GM12878 (cell line): ENCODE measurements at regions not wholly inside any gene's neighbourhood (a gene's known extent, or its start where the extent isn't known, plus 50 kb on each side); places are given as distances from the start of the nearest gene placed in this dataset.

Source experiments
- ASH2L ChIP-seq: fragments of 300-600, 200-600 bp; sonication (generic); IDR thresholded peaks from 2 replicates; pipeline ENCODE4 v1.6.1; 2017; ENCODE audit warnings: low read depth, mild to moderate bottlenecking, borderline replicate concordance
- BHLHE40 ChIP-seq, 2 experiments: fragments of 450-650 bp in 1 of 2; IDR thresholded peaks; 2 replicates each; pipeline ENCODE4 v1.6.1; 2011 to 2017; ENCODE audit warnings: low read depth in 2 of 2, borderline replicate concordance in 1 of 2, improper control_type of control experiment in 1 of 2, low read length in 1 of 2, mild to moderate bottlenecking in 1 of 2
- CBFB ChIP-seq: IDR thresholded peaks from 2 replicates; pipeline ENCODE4 v1.6.1; 2016; ENCODE audit warnings: antibody characterized with exemption, low read depth
- DPF2 ChIP-seq: fragments of 450-650 bp; IDR thresholded peaks from 2 replicates; pipeline ENCODE4 v1.6.1; 2017; ENCODE audit warnings: mild to moderate bottlenecking
- EED ChIP-seq: sonication (generic); IDR thresholded peaks from 2 replicates; pipeline ENCODE4 v1.6.1; 2016; ENCODE audit warnings: antibody characterized with exemption, low read depth
- EZH2 ChIP-seq: IDR thresholded peaks from 2 replicates; pipeline ENCODE4 v1.6.1; 2012; ENCODE audit warnings: low read depth, mild to moderate bottlenecking, control low read depth, inconsistent platforms, low read length, borderline replicate concordance; ENCODE audit not compliant: control insufficient read depth
- FOS ChIP-seq: IDR thresholded peaks from 3 replicates; pipeline ENCODE4 v1.6.1; 2011; ENCODE audit warnings: borderline replicate concordance; ENCODE audit not compliant: insufficient read length; ENCODE audit errors: extremely low read depth
- FOXM1 ChIP-seq: IDR thresholded peaks from 2 replicates; pipeline ENCODE4 v1.6.1; 2012; ENCODE audit warnings: low read depth, mild to moderate bottlenecking, inconsistent platforms, low read length, moderate library complexity
- GABPA ChIP-seq: IDR thresholded peaks from 2 replicates; pipeline ENCODE4 v1.6.1; 2014; ENCODE audit warnings: antibody characterized with exemption, low read depth, mild to moderate bottlenecking, inconsistent platforms
- GATAD2B ChIP-seq: fragments of 450-650 bp; conservative IDR thresholded peaks from 2 replicates; pipeline ENCODE4 v1.6.1; 2017; ENCODE audit warnings: low read depth, mild to moderate bottlenecking, moderate library complexity
- HCFC1 ChIP-seq: fragments of 150-350 bp; IDR thresholded peaks from 2 replicates; pipeline ENCODE4 v1.6.1; 2014; ENCODE audit warnings: low read length
- JUND ChIP-seq: IDR thresholded peaks from 2 replicates; pipeline ENCODE4 v1.6.1; 2012; ENCODE audit warnings: low read depth, mild to moderate bottlenecking, low read length, improper control_type of control experiment, moderate library complexity
- MAX ChIP-seq: IDR thresholded peaks from 2 replicates; pipeline ENCODE4 v1.6.1; 2012; ENCODE audit warnings: low read depth, low read length, improper control_type of control experiment
- MTA2 ChIP-seq: fragments of 450-650 bp; IDR thresholded peaks from 2 replicates; pipeline ENCODE4 v1.6.1; 2016; ENCODE audit warnings: low read depth, mild to moderate bottlenecking, moderate library complexity
- MYC ChIP-seq: IDR thresholded peaks from 2 replicates; pipeline ENCODE4 v1.6.1; 2011; ENCODE audit warnings: mild to moderate bottlenecking, low read length, moderate library complexity, inconsistent platforms; ENCODE audit not compliant: insufficient read depth, insufficient replicate concordance, insufficient read length, severe bottlenecking
- NBN ChIP-seq: fragments of 450-650 bp; IDR thresholded peaks from 2 replicates; pipeline ENCODE4 v1.6.1; 2016
- RCOR1 ChIP-seq: conservative IDR thresholded peaks from 2 replicates; pipeline ENCODE4 v1.6.1; 2012; ENCODE audit warnings: low read depth, low read length, improper control_type of control experiment
- SMAD5 ChIP-seq: IDR thresholded peaks from 2 replicates; pipeline ENCODE4 v1.6.1; 2016; ENCODE audit warnings: antibody characterized with exemption, low read depth
- SMARCA5 ChIP-seq: fragments of 450-650 bp; IDR thresholded peaks from 2 replicates; pipeline ENCODE4 v1.6.1; 2017; ENCODE audit warnings: mild to moderate bottlenecking
- SP1 ChIP-seq: IDR thresholded peaks from one replicate; pipeline ENCODE4 v1.6.1; 2011; ENCODE audit warnings: low read depth, low read length
- STAT1 ChIP-seq: fragments of 450-650 bp; conservative IDR thresholded peaks from 2 replicates; pipeline ENCODE4 v1.6.1; 2014; ENCODE audit warnings: antibody characterized with exemption, mild to moderate bottlenecking
- SUZ12 ChIP-seq: fragments of 200-600 bp; sonication (generic); IDR thresholded peaks from one replicate; pipeline ENCODE4 v1.6.1; 2018; ENCODE audit warnings: antibody characterized with exemption, mild to moderate bottlenecking; ENCODE audit not compliant: unreplicated experiment
- TAF1 ChIP-seq: IDR thresholded peaks from 2 replicates; pipeline ENCODE4 v1.6.1; 2011; ENCODE audit warnings: mild to moderate bottlenecking, low read depth, low read length, borderline replicate concordance
- WRNIP1 ChIP-seq: IDR thresholded peaks from 2 replicates; pipeline ENCODE4 v1.6.1; 2011; ENCODE audit warnings: low read depth, low read length, improper control_type of control experiment, borderline replicate concordance
- YBX1 ChIP-seq: fragments of 450-650 bp; IDR thresholded peaks from 2 replicates; pipeline ENCODE4 v1.6.1; 2016; ENCODE audit warnings: antibody characterized with exemption
- ZBTB11 ChIP-seq: fragments of 450-650 bp; formaldehyde crosslinking; IDR thresholded peaks from 2 replicates; pipeline ENCODE4 v1.5.0; 2022; ENCODE audit warnings: mild to moderate bottlenecking, missing genetic modification characterization
- ZZZ3 ChIP-seq: IDR thresholded peaks from 2 replicates; pipeline ENCODE4 v1.6.1; 2011; ENCODE audit warnings: low read depth; ENCODE audit not compliant: control insufficient read depth, insufficient read length
- TF ChIP-seq, protein P1 (sequence below): fragments of 450-650 bp; IDR thresholded peaks from 2 replicates; pipeline ENCODE4 v1.6.1; 2016; ENCODE audit warnings: mild to moderate bottlenecking

- TF ChIP-seq, protein P1, sequence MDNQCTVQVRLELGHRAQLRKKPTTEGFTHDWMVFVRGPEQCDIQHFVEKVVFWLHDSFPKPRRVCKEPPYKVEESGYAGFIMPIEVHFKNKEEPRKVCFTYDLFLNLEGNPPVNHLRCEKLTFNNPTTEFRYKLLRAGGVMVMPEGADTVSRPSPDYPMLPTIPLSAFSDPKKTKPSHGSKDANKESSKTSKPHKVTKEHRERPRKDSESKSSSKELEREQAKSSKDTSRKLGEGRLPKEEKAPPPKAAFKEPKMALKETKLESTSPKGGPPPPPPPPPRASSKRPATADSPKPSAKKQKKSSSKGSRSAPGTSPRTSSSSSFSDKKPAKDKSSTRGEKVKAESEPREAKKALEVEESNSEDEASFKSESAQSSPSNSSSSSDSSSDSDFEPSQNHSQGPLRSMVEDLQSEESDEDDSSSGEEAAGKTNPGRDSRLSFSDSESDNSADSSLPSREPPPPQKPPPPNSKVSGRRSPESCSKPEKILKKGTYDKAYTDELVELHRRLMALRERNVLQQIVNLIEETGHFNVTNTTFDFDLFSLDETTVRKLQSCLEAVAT, result no peak
- TF ChIP-seq SMAD5 (no peak), BHLHE40 (IDR thresholded peaks at IDR 0.05; ENCODE audit: borderline replicate concordance in 1 of 2, low read depth in 2 of 2, low read length in 1 of 2) (peak; percentile 21 to 40; a peak in 2 of 4 replicates), EZH2 (no peak), ZBTB11 (no peak), ASH2L (peak; percentile 86; the same call in 1 of the 2 replicates), YBX1 (no peak), MYC (no peak), RCOR1 (no peak), GATAD2B (no peak), SMARCA5 (no peak), GABPA (no peak), FOS (no peak), CBFB (0 out of 2 replicates have a peak, but pooled peaks have one; percentile 39), MTA2 (peak; percentile 61; the same call in 1 of the 2 replicates), MAX (peak; percentile 59; the same call in 1 of the 2 replicates), SUZ12 (no peak), TAF1 (0 out of 2 replicates have a peak, but pooled peaks have one; percentile 16), WRNIP1 (no peak), FOXM1 (peak; percentile 61; the same call in 1 of the 2 replicates), HCFC1 (no peak), JUND (0 out of 2 replicates have a peak, but pooled peaks have one; percentile 31), STAT1 (no peak), NBN (0 out of 2 replicates have a peak, but pooled peaks have one; percentile 39), SP1 (peak; percentile 57), EED (peak; percentile 82), ZZZ3 (no peak), DPF2 (peak; percentile 79)
These were observed 362.4 kb upstream of the ZNF32 start (continued) for GRCh38 chr10:44010873-44011602.
